NCI-H146 treated with DMSO at 0.1 percent for 48 hours (cell line): ENCODE measurements at regions not wholly inside any gene's neighbourhood (a gene's known extent, or its start where the extent isn't known, plus 50 kb on each side); places are given as distances from the start of the nearest gene placed in this dataset.

Experiments
- DNase-seq: peaks from one replicate; lab custom pipeline; 2025; ENCODE audit not compliant: unreplicated experiment; lab: John Stamatoyannopoulos, UW

GRCh38 chr5:28505121-28505520 lies 1466.7 kb upstream of the CDH9 start:
- DNase-seq, result no peak

GRCh38 chr5:28500511-28500910 lies 1462.1 kb upstream of the CDH9 start:
- DNase-seq, result no peak

- no peak for DNase-seq
Measured at GRCh38 chr5:28499766-28500290, 1461.4 kb upstream of the CDH9 start.

GRCh38 chr5:28495876-28496275 lies 1457.5 kb upstream of the CDH9 start:
- no peak for DNase-seq

- no peak for DNase-seq
Measured at GRCh38 chr5:28493456-28493855, 1455.1 kb upstream of the CDH9 start.

GRCh38 chr5:28488752-28489151 lies 1450.4 kb upstream of the CDH9 start:
- no peak for DNase-seq

- DNase-seq, result no peak
Measured at GRCh38 chr5:28483327-28484025, 1445.1 kb upstream of the CDH9 start.

GRCh38 chr5:28473531-28474107 lies 1435.2 kb upstream of the CDH9 start:
- peak; percentile 14 for DNase-seq

- no peak for DNase-seq
Measured at GRCh38 chr5:28468166-28468565, 1429.8 kb upstream of the CDH9 start.

- no peak for DNase-seq
Measured at GRCh38 chr5:28463728-28464127, 1425.3 kb upstream of the CDH9 start.

GRCh38 chr5:28451483-28451882 lies 1413.1 kb upstream of the CDH9 start:
- DNase-seq, result no peak

GRCh38 chr5:28450997-28451396 lies 1412.6 kb upstream of the CDH9 start:
- DNase-seq, result no peak

- DNase-seq, result no peak
Measured at GRCh38 chr5:28448791-28449190, 1410.4 kb upstream of the CDH9 start.

GRCh38 chr5:28430565-28431178 lies 1392.3 kb upstream of the CDH9 start:
- DNase-seq, result no peak

GRCh38 chr5:28421141-28421540 lies 1382.8 kb upstream of the CDH9 start:
- DNase-seq, result no peak

GRCh38 chr5:28415791-28416443 lies 1377.5 kb upstream of the CDH9 start:
- DNase-seq, result no peak

- DNase-seq, result no peak
Measured at GRCh38 chr5:28414619-28415018, 1376.2 kb upstream of the CDH9 start.

- no peak for DNase-seq
Measured at GRCh38 chr5:28408651-28409050, 1370.3 kb upstream of the CDH9 start.

GRCh38 chr5:28408186-28408585 lies 1369.8 kb upstream of the CDH9 start:
- DNase-seq, result no peak

GRCh38 chr5:28404363-28405071 lies 1366.1 kb upstream of the CDH9 start:
- DNase-seq, result no peak

- DNase-seq, result peak; percentile 60
Measured at GRCh38 chr5:28403846-28404245, 1365.5 kb upstream of the CDH9 start.
